ENCODE measurements at regions not wholly inside any gene's neighbourhood (a gene's known extent, or its start where the extent isn't known, plus 50 kb on each side); places are given as distances from the start of the nearest gene placed in this dataset.

DNA sequence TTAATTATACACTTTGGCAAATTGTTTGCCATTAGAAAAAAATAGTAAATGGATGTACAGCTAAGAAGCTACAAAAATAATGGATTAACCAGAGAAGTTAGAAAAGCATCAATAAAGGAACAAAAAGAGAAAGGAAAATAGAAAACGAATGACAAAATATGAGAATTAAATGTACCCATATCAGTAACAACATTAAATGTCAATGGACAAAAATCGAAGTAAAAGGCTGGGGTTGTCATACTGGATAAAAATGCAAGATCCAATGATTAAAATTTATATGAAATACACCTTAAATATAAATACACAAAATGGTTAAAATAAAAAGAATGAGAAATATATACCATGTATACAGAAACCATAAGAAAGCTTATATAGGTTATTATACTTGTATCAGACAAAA lies 470.6 kb downstream of the OCA2 start:
- TF ChIP-seq CTCF (IDR thresholded peaks at IDR 0.05) (no peak), POLR2A (IDR thresholded peaks at IDR 0.05) (no peak)

Measured in thyroid gland (tissue), 4 donors.